ENCODE measurements at regions not wholly inside any gene's neighbourhood (a gene's known extent, or its start where the extent isn't known, plus 50 kb on each side); places are given as distances from the start of the nearest gene placed in this dataset.

- TF ChIP-seq ELF4 (IDR thresholded peaks at IDR 0.05) (no peak), PKNOX1 (IDR thresholded peaks at IDR 0.05) (no peak), HDGF (IDR thresholded peaks at IDR 0.05; ENCODE audit: borderline replicate concordance) (no peak), FOXM1 (IDR thresholded peaks at IDR 0.05; ENCODE audit: borderline replicate concordance) (no peak), ZNF384 (IDR thresholded peaks at IDR 0.05) (no peak), ARNT (IDR thresholded peaks at IDR 0.05) (no peak), FOXK2 (IDR thresholded peaks at IDR 0.05) (no peak)
Observed at GRCh38 chr2:126356631-126357030, 299.3 kb upstream of the GYPC start.

Measured in HEK293T (cell line).